ENCODE measurements at regions not wholly inside any gene's neighbourhood (a gene's known extent, or its start where the extent isn't known, plus 50 kb on each side); places are given as distances from the start of the nearest gene placed in this dataset.

GRCh38 chr1:22330760-22331119 is 120.9 kb upstream of the ZBTB40 start:
- DNase-seq (ENCODE audit: low spot score) = no peak
- H3K4me2 ChIP-seq = no peak overlapping the region
- no peaks in the 10 kb centered on the region for H3K79me2 ChIP-seq (replicated peaks; ENCODE audit: insufficient read depth)
- no peak for TF ChIP-seq EZH2 (IDR thresholded peaks at IDR 0.05; ENCODE audit: low read depth, unreplicated experiment)
- TF ChIP-seq EZH2phosphoT487 (IDR thresholded peaks at IDR 0.05; ENCODE audit: unreplicated experiment) = no peak
- TF ChIP-seq NANOG (IDR thresholded peaks at IDR 0.05; ENCODE audit: borderline replicate concordance) = no peak
- no peak for TF ChIP-seq ZNF462 (CRISPR knock-in tag; IDR thresholded peaks at IDR 0.05)
- no peak for TF ChIP-seq REST (IDR thresholded peaks at IDR 0.05; ENCODE audit: unreplicated experiment)
- TF ChIP-seq ETS1 (IDR thresholded peaks at IDR 0.05) = no peak
- no peak for TF ChIP-seq CTCF (conservative IDR thresholded peaks at IDR 0.05; ENCODE audit: low read depth in 2 of 2)
- TF ChIP-seq JUNB (IDR thresholded peaks at IDR 0.05; ENCODE audit: unreplicated experiment) = no peak
- TF ChIP-seq CREB1 (CRISPR knock-in tag; IDR thresholded peaks at IDR 0.05; ENCODE audit: low read depth) = no peak
- TF ChIP-seq STAT1 (IDR thresholded peaks at IDR 0.05; ENCODE audit: unreplicated experiment) = no peak
- TF ChIP-seq POLR2AphosphoS5 (IDR thresholded peaks at IDR 0.05; ENCODE audit: low read depth) = no peak
- TF ChIP-seq ZNF331 (CRISPR knock-in tag; IDR thresholded peaks at IDR 0.05; ENCODE audit: low read depth) = no peak
- no peak for TF ChIP-seq ZNF114 (CRISPR knock-in tag; IDR thresholded peaks at IDR 0.05)
- no peak overlapping the region for H2AFZ ChIP-seq
- no peaks in the 10 kb centered on the region for H3F3A ChIP-seq (replicated peaks; ENCODE audit: low read depth)
- Mint-ChIP-seq H3K4me3 (no peak overlapping the region), H3K36me3 (ENCODE audit: low read depth) (no peaks in the 10 kb centered on the region; the same call in 2 of the 3 replicates), H3K9me3 (no peaks in the 10 kb centered on the region), H3K4me1 (no peaks in the 10 kb centered on the region; the same call in 2 of the 3 replicates), H3K27ac (no peak overlapping the region), H3K27me3 (ENCODE audit: insufficient read depth, low read depth, poor library complexity) (peaks cover 11% of the 10 kb centered on the region)
- peaks cover 5% of the 10 kb centered on the region; the same call in 1 of the 2 replicates for H3K9me2 ChIP-seq (ENCODE audit: insufficient read depth)
- no peak overlapping the region for H3K27ac ChIP-seq (ENCODE audit: low read depth)
- no peak for ATAC-seq
- H4K20me1 ChIP-seq (replicated peaks; ENCODE audit: insufficient read depth) = no peaks in the 10 kb centered on the region
- H3K36me3 ChIP-seq (ENCODE audit: insufficient read depth) = no peaks in the 10 kb centered on the region
- no peaks in the 10 kb centered on the region for H3K27me3 ChIP-seq (ENCODE audit: insufficient read depth)
- H3K4me3 ChIP-seq = no peak overlapping the region
- no peaks in the 10 kb centered on the region for H3K4me1 ChIP-seq (ENCODE audit: insufficient read depth)
